CD14-positive monocyte (primary cell): ENCODE measurements at regions not wholly inside any gene's neighbourhood (a gene's known extent, or its start where the extent isn't known, plus 50 kb on each side); places are given as distances from the start of the nearest gene placed in this dataset.
A peak's percentile ranks its signal among the peaks of the same experiment; 100 is the strongest.

ENCODE experiments used
- DNase-seq, 3 donors: peaks; one replicate each; pipeline ENCODE4 v3.0.0-alpha.2; 2011 to 2022
- H2AFZ ChIP-seq: 2 replicates; pipeline ENCODE4 v1.6.0; 2012; ENCODE audit warnings: mild to moderate bottlenecking, low read depth, low read length, inconsistent platforms; ENCODE audit not compliant: insufficient read depth, poor library complexity, severe bottlenecking
- H3K27ac ChIP-seq, 2 donors: 1 replicate in 1 of 2; 2 replicates in 1 of 2; pipeline ENCODE4 v1.5.1; 2012 to 2013; ENCODE audit warnings: low read length in 2 of 2, control low read depth in 1 of 2, inconsistent platforms in 1 of 2, low read depth in 1 of 2, mild to moderate bottlenecking in 1 of 2
- H3K27me3 ChIP-seq, 2 donors: one replicate each; pipeline versions ENCODE4 v1.6.0 to v1.6.1; 2011 to 2013; ENCODE audit warnings: low read length in 2 of 2; ENCODE audit not compliant: control insufficient read depth in 2 of 2, insufficient read depth in 2 of 2
- H3K36me3 ChIP-seq, 2 donors: replicated peaks in 1 of 2; 1 replicate in 1 of 2; 2 replicates in 1 of 2; pipeline versions ENCODE4 v1.5.1 to v1.6.1; 2012 to 2013; ENCODE audit warnings: low read length in 2 of 2, control low read depth in 1 of 2, inconsistent platforms in 1 of 2, mild to moderate bottlenecking in 1 of 2; ENCODE audit not compliant: insufficient read depth in 2 of 2, control insufficient read depth in 1 of 2
- H3K4me1 ChIP-seq, 2 donors: 1 replicate in 1 of 2; 2 replicates in 1 of 2; pipeline versions ENCODE4 v1.5.1 to v1.6.1; 2012 to 2013; ENCODE audit warnings: low read length in 2 of 2, control low read depth in 1 of 2, inconsistent platforms in 1 of 2, mild to moderate bottlenecking in 1 of 2, moderate library complexity in 1 of 2; ENCODE audit not compliant: insufficient read depth in 2 of 2, control insufficient read depth in 1 of 2
- H3K4me2 ChIP-seq: replicated peaks from 2 replicates; pipeline ENCODE3; 2012; ENCODE audit warnings: low read length, moderate library complexity, mild to moderate bottlenecking; ENCODE audit not compliant: poor library complexity, severe bottlenecking; ENCODE audit errors: extremely low read depth
- H3K4me3 ChIP-seq, 3 experiments: fragments of 200-600 bp in 1 of 3; sonication (generic) in 1 of 3; replicated peaks in 1 of 3; 1 replicate in 2 of 3; 2 replicates in 1 of 3; pipeline ENCODE4 v1.5.1; 2011 to 2013; ENCODE audit warnings: low read length in 3 of 3, mild to moderate bottlenecking in 3 of 3, control low read depth in 2 of 3, low read depth in 2 of 3, inconsistent platforms in 1 of 3, moderate library complexity in 1 of 3
- H3K79me2 ChIP-seq: 2 replicates; pipeline ENCODE4 v1.6.0; 2012; ENCODE audit warnings: mild to moderate bottlenecking, control low read depth, inconsistent platforms, low read length, moderate library complexity; ENCODE audit not compliant: insufficient read depth
- H3K9ac ChIP-seq: 2 replicates; pipeline ENCODE4 v1.6.0; 2017; ENCODE audit warnings: low read length, mild to moderate bottlenecking; ENCODE audit not compliant: insufficient read depth, poor library complexity, severe bottlenecking
- H3K9me3 ChIP-seq, 2 donors: replicated peaks in 1 of 2; 1 replicate in 1 of 2; 2 replicates in 1 of 2; pipeline versions ENCODE4 v1.5.1 to v1.6.1; 2012 to 2013; ENCODE audit warnings: low read length in 2 of 2, control low read depth in 1 of 2; ENCODE audit not compliant: control insufficient read depth in 1 of 2, insufficient read depth in 1 of 2
- H4K20me1 ChIP-seq: 2 replicates; pipeline ENCODE4 v1.6.0; 2012; ENCODE audit warnings: mild to moderate bottlenecking, low read length, control low read depth, moderate library complexity; ENCODE audit not compliant: insufficient read depth
- H3K27ac Mint-ChIP-seq, 7 donors: one replicate each; pipeline ENCODE4 v1.8.0; 2020; ENCODE audit warnings: mild to moderate bottlenecking in 7 of 7, mixed read lengths in 7 of 7, moderate library complexity in 6 of 7, inconsistent platforms in 2 of 7
- H3K27me3 Mint-ChIP-seq, 3 donors: one replicate each; pipeline ENCODE4 v1.8.0; 2021 to 2022; ENCODE audit warnings: low read depth in 3 of 3, mild to moderate bottlenecking in 3 of 3, mixed read lengths in 3 of 3, moderate library complexity in 3 of 3, inconsistent platforms in 1 of 3
- H3K36me3 Mint-ChIP-seq, 2 donors: one replicate each; pipeline ENCODE4 v1.8.0; 2020; ENCODE audit warnings: mixed read lengths in 2 of 2, inconsistent platforms in 1 of 2, mild to moderate bottlenecking in 1 of 2
- H3K4me1 Mint-ChIP-seq: one replicate; pipeline ENCODE4 v1.8.0; 2020; ENCODE audit warnings: mild to moderate bottlenecking, mixed read lengths
- H3K4me3 Mint-ChIP-seq, 2 donors: one replicate each; pipeline ENCODE4 v1.8.0; 2020; ENCODE audit warnings: mild to moderate bottlenecking in 2 of 2, mixed read lengths in 2 of 2, moderate library complexity in 1 of 2
- H3K9me3 Mint-ChIP-seq, 7 donors: one replicate each; pipeline ENCODE4 v1.8.0; 2020 to 2022; ENCODE audit warnings: mixed read lengths in 7 of 7, mild to moderate bottlenecking in 6 of 7, moderate library complexity in 6 of 7, inconsistent platforms in 2 of 7
- CTCF ChIP-seq: fragments of 200-600 bp; IDR thresholded peaks from one replicate; pipeline ENCODE4 v1.8.0; 2022; ENCODE audit warnings: antibody characterized with exemption, mild to moderate bottlenecking
- WGBS: methylation state at CpG from one replicate; pipeline ENCODE4 v1.1.5; 2013; ENCODE audit warnings: missing lambda C conversion rate; ENCODE audit not compliant: insufficient coverage; 5-methylcytosine and 5-hydroxymethylcytosine counted together
- intact Hi-C, 2 donors: fragments of 100-400 bp; cut with micrococcal nuclease; formaldehyde crosslinking; loops; one replicate each; pipeline versions ENCODE4 v1.15.0 to v1.15.1; 2023

GRCh38 chr11:92304271-92304670 lies 79.7 kb downstream of the FAT3 start:
- no peak overlapping the region for H3K4me3 ChIP-seq
- H3K79me2 ChIP-seq = no peaks in the 10 kb centered on the region
- Mint-ChIP-seq H3K27me3 (peaks cover 0 to 1% (median 0%) of the 10 kb centered on the region in 3 donors), H3K4me1 (no peaks in the 10 kb centered on the region), H3K4me3 (peak overlapping the region in 1 of 2 donors; percentile 20), H3K27ac (no peak overlapping the region), H3K36me3 (no peaks in the 10 kb centered on the region), H3K9me3 (peaks cover 0 to 2% (median 0%) of the 10 kb centered on the region in 7 donors)
- H3K9me3 ChIP-seq = no peaks in the 10 kb centered on the region
- H2AFZ ChIP-seq = no peak overlapping the region
- no peak for DNase-seq
- no peaks in the 10 kb centered on the region for H3K36me3 ChIP-seq
- WGBS = no CpG with 5 or more reads among the region's 1 CpG
- intact Hi-C loops = no loop called here
- no peak overlapping the region for H3K4me2 ChIP-seq
- TF ChIP-seq CTCF = no peak
- no peaks in the 10 kb centered on the region for H3K27me3 ChIP-seq
- H3K27ac ChIP-seq = no peak overlapping the region
- H4K20me1 ChIP-seq = no peaks in the 10 kb centered on the region
- H3K9ac ChIP-seq = no peak overlapping the region
- no peaks in the 10 kb centered on the region for H3K4me1 ChIP-seq

- H3K79me2 ChIP-seq = no peaks in the 10 kb centered on the region
- no peaks in the 10 kb centered on the region for H3K4me1 ChIP-seq
- no peak overlapping the region for H3K4me3 Mint-ChIP-seq
- no peak overlapping the region for H3K9ac ChIP-seq
- no peaks in the 10 kb centered on the region for H3K27me3 ChIP-seq
- H3K27ac Mint-ChIP-seq = no peak overlapping the region
- no CpG with 5 or more reads among the region's 1 CpG for WGBS
- no peaks in the 10 kb centered on the region for H3K36me3 Mint-ChIP-seq
- intact Hi-C loops = no loop called here
- no peak overlapping the region for H3K4me3 ChIP-seq
- no peak overlapping the region for H2AFZ ChIP-seq
- no peak overlapping the region for H3K27ac ChIP-seq
- peaks cover 0 to 1% (median 0%) of the 10 kb centered on the region in 3 donors for H3K27me3 Mint-ChIP-seq
- no peaks in the 10 kb centered on the region for H3K4me1 Mint-ChIP-seq
- no peaks in the 10 kb centered on the region for H4K20me1 ChIP-seq
- H3K9me3 ChIP-seq = no peaks in the 10 kb centered on the region
- DNase-seq = no peak
- no peak overlapping the region for H3K4me2 ChIP-seq
- TF ChIP-seq CTCF = no peak
- H3K36me3 ChIP-seq = no peaks in the 10 kb centered on the region
- H3K9me3 Mint-ChIP-seq = no peaks in the 10 kb centered on the region
Observed at GRCh38 chr11:92306966-92307510, 82.4 kb downstream of the FAT3 start.
